Uterus (tissue), 2 donors: ENCODE measurements at regions not wholly inside any gene's neighbourhood (a gene's known extent, or its start where the extent isn't known, plus 50 kb on each side); places are given as distances from the start of the nearest gene placed in this dataset.
"Not testable (repeated sequence)": the region's sequence is repeated elsewhere in the genome, so short reads cannot be mapped to it uniquely, and the experiment has no call there.

Source experiments
- POLR2A ChIP-seq, 2 donors: fragments of 450-650 bp; IDR thresholded peaks; one replicate each; pipeline ENCODE4 v1.6.1; 2016; ENCODE audit warnings: antibody characterized with exemption in 2 of 2, mild to moderate bottlenecking in 1 of 2, moderate library complexity in 1 of 2
- TF ChIP-seq, protein P1 (sequence below), 4 experiments: fragments of 200-600 bp in 2 of 4; fragments of 450-650 bp in 2 of 4; sonication (generic) in 2 of 4; IDR thresholded peaks; one replicate each; pipeline ENCODE4 v1.5.1; 2016 to 2019; ENCODE audit warnings: antibody characterized with exemption in 4 of 4, mild to moderate bottlenecking in 2 of 4, moderate library complexity in 1 of 4

DNA sequence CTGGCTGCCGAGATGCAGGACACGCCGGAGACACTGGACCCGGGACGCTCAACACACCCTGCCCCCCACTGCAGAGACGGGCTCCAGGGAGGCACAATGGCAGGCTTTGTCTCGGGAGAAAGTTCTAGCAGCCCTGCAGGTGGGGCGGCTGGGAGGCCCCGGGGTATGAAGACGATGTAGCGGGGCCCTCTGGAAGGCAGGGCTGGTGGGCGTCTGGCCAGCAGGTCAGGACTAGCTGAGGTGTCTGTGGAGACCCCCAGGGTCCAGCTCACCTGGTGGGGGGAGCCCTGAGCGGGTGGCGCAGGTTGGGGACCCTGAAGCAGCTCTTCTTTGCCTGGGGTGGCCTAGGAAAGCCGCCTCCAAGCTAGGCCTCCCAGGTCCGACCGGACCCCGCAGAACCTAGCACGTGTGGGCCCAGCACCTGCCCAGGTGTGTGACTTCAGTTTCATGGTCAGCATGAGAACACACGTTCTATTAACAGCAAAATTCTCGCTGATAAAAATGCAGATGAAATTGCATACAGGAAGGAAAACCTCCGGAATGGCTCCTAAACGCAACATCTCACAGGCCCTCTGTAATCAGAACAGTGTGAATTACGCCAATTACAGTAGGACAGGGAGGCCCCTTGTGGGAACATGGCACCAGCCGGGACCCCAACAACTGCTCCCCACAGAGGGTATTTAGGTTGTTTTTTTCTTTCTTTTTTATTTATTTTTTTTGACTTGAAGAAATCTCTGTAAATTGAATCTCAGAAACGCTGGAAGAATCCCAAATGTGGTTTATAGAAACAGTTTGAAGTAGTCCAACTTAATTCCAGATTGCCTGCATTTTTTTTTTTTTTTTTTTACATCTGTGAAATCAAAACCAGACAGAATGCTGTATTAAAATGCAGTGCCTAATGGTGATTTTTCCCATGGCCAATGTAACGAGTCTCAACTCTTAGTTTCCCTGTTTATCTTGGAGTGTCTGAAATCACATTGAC is 195.6 kb upstream of the ZNF469 start:
- TF ChIP-seq, protein P1, sequence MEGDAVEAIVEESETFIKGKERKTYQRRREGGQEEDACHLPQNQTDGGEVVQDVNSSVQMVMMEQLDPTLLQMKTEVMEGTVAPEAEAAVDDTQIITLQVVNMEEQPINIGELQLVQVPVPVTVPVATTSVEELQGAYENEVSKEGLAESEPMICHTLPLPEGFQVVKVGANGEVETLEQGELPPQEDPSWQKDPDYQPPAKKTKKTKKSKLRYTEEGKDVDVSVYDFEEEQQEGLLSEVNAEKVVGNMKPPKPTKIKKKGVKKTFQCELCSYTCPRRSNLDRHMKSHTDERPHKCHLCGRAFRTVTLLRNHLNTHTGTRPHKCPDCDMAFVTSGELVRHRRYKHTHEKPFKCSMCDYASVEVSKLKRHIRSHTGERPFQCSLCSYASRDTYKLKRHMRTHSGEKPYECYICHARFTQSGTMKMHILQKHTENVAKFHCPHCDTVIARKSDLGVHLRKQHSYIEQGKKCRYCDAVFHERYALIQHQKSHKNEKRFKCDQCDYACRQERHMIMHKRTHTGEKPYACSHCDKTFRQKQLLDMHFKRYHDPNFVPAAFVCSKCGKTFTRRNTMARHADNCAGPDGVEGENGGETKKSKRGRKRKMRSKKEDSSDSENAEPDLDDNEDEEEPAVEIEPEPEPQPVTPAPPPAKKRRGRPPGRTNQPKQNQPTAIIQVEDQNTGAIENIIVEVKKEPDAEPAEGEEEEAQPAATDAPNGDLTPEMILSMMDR (IDR thresholded peaks at IDR 0.05): not testable (repeated sequence)
- not testable (repeated sequence) for TF ChIP-seq POLR2A (IDR thresholded peaks at IDR 0.05)
